GM12875 (cell line): ENCODE measurements at regions not wholly inside any gene's neighbourhood (a gene's known extent, or its start where the extent isn't known, plus 50 kb on each side); places are given as distances from the start of the nearest gene placed in this dataset.
"Not testable (repeated sequence)": the region's sequence is repeated elsewhere in the genome, so short reads cannot be mapped to it uniquely, and the experiment has no call there.

Source experiments
- H3K4me3 ChIP-seq: one replicate; pipeline ENCODE4 v1.5.1; 2011; ENCODE audit warnings: low read depth, low read length, control low read depth
- TF ChIP-seq, protein P1 (sequence below): IDR thresholded peaks from 2 replicates; pipeline ENCODE4 v1.5.1; 2011; ENCODE audit warnings: low read depth, mild to moderate bottlenecking, control low read depth, inconsistent platforms, low read length, moderate library complexity, borderline replicate concordance; ENCODE audit not compliant: insufficient read depth

DNA sequence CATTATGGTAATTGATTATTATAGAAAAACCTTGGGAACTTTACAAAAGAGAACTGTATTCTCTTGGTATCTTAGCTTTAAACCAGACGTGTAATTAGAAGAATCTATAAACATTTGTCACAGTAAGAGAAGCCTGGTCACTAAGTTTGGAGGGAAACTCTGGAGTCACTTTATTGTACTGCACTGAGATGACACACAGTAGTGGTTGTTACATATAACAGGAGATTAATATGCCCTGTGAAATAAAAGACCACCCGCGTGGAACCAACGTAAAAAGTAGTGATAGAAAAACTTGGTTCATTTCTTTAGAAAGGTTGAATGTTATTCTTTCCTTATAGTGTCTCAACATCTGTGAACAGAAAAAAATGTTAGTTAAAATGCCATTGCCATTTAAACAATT lies 416.1 kb downstream of the MDFIC start:
- H3K4me3 ChIP-seq, result no peak overlapping the region
- TF ChIP-seq, protein P1, sequence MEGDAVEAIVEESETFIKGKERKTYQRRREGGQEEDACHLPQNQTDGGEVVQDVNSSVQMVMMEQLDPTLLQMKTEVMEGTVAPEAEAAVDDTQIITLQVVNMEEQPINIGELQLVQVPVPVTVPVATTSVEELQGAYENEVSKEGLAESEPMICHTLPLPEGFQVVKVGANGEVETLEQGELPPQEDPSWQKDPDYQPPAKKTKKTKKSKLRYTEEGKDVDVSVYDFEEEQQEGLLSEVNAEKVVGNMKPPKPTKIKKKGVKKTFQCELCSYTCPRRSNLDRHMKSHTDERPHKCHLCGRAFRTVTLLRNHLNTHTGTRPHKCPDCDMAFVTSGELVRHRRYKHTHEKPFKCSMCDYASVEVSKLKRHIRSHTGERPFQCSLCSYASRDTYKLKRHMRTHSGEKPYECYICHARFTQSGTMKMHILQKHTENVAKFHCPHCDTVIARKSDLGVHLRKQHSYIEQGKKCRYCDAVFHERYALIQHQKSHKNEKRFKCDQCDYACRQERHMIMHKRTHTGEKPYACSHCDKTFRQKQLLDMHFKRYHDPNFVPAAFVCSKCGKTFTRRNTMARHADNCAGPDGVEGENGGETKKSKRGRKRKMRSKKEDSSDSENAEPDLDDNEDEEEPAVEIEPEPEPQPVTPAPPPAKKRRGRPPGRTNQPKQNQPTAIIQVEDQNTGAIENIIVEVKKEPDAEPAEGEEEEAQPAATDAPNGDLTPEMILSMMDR, result no peak

DNA sequence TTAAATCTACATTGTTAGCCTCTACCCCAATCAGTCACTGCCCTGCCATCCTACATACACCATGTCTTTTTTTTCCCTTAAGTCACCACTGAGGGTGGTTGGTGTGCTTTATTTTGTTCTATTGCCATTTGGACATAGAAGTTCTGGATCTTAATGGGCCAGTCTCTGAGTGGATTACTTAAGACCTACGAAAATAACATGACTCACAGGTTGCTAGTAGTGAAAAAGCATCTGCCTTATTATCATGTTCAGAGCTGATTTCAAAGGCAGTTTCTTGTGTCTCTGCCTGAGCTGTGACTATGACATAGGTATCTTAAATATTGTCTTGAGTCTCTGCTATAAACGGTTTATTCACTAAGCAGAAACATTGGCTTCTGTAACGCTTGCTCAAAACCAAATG lies 410.8 kb downstream of the MDFIC start:
- H3K4me3 ChIP-seq, result no peak overlapping the region
- TF ChIP-seq, protein P1, result no peak

DNA sequence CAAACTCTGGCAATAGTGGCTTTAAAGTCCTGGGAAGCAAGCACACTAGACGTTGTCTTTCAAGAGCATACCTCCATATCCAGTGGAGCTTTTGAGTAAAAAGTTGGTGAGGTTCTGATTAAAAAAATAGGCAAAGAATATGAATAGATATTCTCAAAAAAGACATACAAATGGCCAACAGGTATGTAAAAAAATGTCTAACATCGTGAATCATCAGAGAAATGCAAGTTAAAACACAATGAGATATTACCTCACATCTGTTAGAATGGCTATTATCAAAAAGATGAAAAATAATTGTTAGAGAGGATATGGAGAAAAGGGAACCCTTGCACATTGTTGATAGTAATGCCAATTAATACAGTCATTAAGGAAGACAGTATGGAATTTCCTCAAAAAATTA lies 407.1 kb downstream of the MDFIC start:
- TF ChIP-seq, protein P1, result no peak

DNA sequence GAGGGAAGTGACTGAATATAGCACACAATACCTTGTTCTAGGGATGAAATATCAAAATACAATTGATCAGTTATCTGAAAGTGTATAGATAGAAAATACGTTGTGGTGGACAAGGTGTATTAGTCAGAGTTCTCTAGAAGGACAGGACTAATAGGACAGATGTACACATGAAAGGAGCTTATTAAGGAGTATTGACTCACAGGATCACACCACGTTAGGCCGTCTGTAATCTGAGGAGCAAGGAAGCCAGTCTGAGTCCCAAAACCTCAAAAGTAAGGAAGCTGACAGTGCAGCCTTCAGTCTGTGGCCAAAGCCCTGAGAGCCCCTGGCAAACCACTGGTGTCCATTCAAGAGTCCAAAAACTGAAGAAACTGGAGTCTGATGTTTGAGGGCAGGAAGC lies 406.1 kb downstream of the MDFIC start:
- H3K4me3 ChIP-seq, result no peak overlapping the region

More for the DNA sequence above, 407.1 kb downstream of the MDFIC start:
- H3K4me3 ChIP-seq, result no peak overlapping the region

DNA sequence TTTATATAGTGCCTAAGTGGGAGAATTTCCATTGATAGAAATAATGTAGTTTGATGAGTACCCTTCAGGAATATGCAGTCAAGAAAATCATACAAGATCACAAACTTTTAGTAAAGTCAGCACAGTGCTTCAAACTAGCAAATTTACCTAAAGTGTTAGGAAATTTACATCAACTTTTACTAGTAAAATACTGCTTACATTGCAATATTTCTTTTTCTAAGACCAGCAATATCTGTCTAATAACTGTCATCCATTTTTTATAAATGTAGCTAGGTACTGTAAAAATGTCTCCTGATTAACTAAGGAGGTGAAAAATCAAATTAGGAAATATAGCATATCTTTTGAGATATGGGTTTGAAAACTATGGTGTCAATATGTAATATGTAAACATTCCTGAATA lies 405.4 kb downstream of the MDFIC start:
- TF ChIP-seq, protein P1, result no peak
- H3K4me3 ChIP-seq, result no peak overlapping the region

More for the DNA sequence above, 406.1 kb downstream of the MDFIC start:
- TF ChIP-seq, protein P1, result no peak

DNA sequence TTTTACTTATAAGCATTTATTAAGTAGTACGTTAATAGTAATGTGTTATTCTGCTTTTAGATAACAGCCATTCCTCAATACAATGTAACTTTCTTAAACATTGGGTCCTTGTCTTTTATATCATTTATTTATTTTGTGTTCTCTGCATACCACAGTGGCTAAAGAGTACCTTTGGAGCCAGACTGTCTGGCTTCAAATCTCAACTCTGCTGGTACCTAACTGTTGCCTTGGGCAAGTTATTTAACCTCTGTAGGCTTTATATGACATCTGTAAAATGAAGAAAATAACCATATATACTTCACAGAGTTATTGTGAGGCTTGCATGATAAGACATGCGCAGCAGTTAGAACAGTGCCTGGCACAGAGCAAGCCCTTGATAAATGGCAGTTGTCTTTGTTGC lies 397.6 kb downstream of the MDFIC start:
- TF ChIP-seq, protein P1, result no peak
- H3K4me3 ChIP-seq, result no peak overlapping the region

DNA sequence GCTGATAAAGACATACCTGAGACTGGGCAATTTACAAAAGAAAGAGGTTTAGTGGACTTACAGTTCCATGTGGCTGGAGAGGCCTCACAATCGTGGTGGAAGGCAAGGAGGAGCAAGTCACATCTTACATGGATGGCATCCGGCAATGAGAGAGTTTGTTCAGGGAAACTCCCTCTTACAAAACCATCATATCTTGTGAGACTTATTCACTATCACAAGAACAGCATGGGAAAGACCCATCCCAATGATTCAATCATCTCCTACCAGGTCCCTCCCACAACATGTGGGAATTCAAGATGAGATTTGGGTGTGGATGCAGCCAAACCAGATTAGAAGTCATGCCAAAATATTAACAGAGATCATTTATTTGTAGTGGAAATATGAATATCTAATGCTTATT lies 388.4 kb downstream of the MDFIC start:
- H3K4me3 ChIP-seq, result not testable (repeated sequence)

DNA sequence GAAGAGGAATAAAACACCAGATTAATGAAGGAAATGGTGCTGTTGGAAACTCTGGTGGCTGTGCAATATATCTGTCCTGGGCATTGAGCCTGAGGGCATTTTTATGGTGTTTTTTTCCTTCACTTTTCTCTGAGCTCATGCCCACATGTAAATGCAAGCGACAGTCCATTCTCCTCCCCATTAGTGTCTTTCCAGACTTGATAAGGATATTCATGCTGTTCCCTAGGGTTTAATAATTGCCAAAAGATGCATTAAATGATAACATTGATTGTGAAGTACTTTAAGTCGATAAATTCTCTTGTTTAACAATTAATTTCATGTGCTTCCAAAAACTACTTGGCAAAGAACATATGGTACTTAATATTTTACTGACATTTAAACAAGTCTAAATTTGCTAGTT lies 384.7 kb downstream of the MDFIC start:
- H3K4me3 ChIP-seq, result no peak overlapping the region
- TF ChIP-seq, protein P1, result no peak
